GM12864 (cell line): ENCODE measurements at regions not wholly inside any gene's neighbourhood (a gene's known extent, or its start where the extent isn't known, plus 50 kb on each side); places are given as distances from the start of the nearest gene placed in this dataset.

Experiments used
- DNase-seq: peaks from one replicate; pipeline ENCODE4 v3.0.0-alpha.2; 2011; ENCODE audit warnings: low read depth
- H3K4me3 ChIP-seq: 2 replicates; pipeline ENCODE4 v1.5.1; 2011; ENCODE audit warnings: mild to moderate bottlenecking, low read depth, low read length, control low read depth
- TF ChIP-seq, protein P1 (sequence below): IDR thresholded peaks from 2 replicates; pipeline ENCODE4 v1.5.1; 2011; ENCODE audit warnings: low read depth, mild to moderate bottlenecking, moderate library complexity, low read length, control low read depth, inconsistent platforms; ENCODE audit errors: missing control alignments

DNA sequence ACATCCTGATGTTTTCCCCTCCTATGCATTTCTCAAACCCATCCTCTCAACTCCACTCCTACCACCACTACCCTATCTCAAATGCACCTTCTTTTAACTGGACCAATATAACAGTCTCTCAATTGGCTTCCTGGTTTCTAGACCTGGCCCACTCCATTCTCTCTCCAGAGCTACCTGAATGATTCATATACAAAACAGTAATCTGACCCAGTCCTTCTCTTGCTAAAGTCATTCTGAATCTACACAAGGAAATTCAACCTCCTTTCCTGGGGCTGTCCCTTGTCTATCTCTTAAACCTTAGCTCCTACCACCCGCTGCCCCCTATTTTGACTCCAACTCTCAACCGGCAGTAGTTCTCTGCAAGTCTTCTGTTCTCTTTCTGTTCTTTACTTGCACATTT is 97.2 kb downstream of the PCSK1 start:
- H3K4me3 ChIP-seq = no peak overlapping the region
- DNase-seq = no peak

DNA sequence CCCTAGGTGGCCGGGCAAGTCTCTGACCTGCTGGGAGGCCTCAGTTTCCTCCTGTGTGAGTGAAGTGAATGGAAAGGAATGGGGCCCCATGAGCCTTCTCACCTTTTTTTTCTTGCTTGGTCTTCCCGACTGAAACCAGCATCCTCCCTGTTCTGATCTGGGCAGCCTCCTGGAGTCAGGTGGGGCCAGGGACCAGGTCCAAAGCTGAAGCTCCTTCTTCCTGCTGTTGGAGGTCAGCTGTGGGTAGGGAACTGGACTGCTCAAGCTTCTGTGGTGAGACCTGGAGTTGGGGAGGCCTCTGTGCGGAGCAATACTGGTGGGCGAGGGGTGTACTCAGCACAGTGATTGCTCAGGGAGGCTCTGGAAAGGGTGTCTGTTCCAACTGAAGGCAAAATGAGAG is 99.7 kb downstream of the PCSK1 start:
- no peak overlapping the region for H3K4me3 ChIP-seq
- TF ChIP-seq, protein P1, sequence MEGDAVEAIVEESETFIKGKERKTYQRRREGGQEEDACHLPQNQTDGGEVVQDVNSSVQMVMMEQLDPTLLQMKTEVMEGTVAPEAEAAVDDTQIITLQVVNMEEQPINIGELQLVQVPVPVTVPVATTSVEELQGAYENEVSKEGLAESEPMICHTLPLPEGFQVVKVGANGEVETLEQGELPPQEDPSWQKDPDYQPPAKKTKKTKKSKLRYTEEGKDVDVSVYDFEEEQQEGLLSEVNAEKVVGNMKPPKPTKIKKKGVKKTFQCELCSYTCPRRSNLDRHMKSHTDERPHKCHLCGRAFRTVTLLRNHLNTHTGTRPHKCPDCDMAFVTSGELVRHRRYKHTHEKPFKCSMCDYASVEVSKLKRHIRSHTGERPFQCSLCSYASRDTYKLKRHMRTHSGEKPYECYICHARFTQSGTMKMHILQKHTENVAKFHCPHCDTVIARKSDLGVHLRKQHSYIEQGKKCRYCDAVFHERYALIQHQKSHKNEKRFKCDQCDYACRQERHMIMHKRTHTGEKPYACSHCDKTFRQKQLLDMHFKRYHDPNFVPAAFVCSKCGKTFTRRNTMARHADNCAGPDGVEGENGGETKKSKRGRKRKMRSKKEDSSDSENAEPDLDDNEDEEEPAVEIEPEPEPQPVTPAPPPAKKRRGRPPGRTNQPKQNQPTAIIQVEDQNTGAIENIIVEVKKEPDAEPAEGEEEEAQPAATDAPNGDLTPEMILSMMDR = no peak
- DNase-seq = no peak

More for the DNA sequence above, 97.2 kb downstream of the PCSK1 start:
- TF ChIP-seq, protein P1 = no peak

DNA sequence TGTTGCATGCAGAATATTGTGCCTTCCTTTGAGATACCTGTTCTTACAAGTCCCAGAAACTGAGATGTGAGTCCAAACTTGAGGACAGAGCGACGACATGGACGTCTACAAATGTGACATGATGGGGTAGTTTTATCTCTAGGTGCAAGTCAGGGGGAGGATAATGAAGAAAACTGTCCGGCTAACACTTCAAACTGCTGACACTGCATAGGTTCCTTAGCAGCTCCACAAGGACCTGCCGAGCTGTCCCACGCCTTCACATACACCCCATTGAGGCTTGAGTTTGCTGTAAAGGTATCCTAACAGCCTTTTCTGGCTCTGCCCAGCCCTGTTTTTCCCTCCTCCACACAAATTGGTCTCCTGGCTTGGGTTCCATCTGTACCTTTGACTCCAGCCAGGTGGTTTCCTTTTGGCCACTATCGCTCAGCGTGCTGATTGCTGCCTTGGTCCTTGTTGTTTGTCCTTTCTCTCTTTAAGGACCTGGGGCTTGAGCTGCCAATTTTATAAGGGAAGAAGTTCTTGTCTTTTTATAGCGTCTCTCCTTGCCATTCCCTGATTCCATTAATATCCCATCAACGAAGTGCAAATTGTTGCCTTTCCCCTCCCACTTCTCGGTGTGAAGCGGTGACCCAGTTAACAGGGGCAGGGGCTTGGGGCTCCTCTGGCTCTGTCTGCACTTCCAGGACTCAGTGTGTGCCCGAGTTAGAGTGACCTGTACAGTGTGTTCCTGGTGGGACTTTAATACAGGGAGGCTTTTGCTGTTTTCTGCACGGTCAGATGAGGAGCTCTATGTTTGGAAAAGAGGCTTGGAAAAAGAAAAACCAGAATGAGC is 100.3 kb downstream of the PCSK1 start:
- no peak for DNase-seq
- TF ChIP-seq, protein P1 = no peak
- H3K4me3 ChIP-seq = no peak overlapping the region

DNA sequence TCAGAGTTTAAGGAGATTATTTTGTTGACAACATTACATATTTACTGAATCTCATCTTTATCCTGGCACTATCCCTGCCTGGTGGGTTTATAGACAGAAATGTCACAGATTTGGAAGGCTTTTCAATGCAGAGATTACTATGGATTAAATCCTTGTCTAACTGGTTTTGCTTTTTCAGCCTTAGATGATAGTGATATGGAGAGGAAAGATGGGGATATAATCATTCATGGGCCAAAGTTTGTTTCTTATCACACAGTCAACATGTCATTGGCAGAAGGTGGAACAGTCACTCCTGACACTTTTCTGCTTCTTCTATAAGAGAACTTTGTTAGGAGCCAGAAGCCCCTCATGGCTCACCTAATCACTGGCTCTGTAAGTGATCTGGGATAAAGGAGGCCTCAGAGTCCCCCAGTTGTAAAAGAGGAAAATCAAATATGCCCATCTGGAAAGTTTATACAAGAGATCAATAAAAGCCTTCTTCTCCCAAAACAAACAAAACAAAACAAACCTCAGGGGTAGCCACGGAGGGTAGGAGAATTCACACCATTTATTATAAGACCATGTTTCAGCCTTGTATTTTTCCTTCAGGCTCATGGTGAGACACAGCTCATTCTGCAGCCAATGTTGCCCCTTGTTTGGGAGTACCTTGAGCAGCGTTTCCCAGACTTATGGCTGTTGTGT is 101.2 kb downstream of the PCSK1 start:
- no peak for DNase-seq
- no peak overlapping the region for H3K4me3 ChIP-seq
- TF ChIP-seq, protein P1 = no peak

DNA sequence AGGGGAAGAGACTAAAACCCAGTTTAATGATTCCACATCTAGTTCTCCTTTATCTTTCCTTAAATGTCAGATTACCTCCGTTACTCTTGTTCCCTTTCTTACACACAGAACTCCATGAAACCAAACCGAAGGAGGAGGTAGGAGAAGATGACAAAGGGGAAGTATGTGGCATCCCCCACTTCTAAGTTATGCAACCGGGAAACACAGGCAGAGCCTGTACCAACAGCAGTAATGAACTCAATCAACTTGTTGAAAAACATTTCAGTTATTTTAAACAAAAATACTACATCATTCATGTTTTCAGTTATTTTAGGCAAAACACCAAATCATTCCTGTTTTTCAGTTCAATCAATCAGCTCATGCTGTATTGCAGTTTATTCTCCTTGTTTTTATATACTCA is 101.8 kb downstream of the PCSK1 start:
- DNase-seq = no peak
- H3K4me3 ChIP-seq = no peak overlapping the region
- TF ChIP-seq, protein P1 = no peak

DNA sequence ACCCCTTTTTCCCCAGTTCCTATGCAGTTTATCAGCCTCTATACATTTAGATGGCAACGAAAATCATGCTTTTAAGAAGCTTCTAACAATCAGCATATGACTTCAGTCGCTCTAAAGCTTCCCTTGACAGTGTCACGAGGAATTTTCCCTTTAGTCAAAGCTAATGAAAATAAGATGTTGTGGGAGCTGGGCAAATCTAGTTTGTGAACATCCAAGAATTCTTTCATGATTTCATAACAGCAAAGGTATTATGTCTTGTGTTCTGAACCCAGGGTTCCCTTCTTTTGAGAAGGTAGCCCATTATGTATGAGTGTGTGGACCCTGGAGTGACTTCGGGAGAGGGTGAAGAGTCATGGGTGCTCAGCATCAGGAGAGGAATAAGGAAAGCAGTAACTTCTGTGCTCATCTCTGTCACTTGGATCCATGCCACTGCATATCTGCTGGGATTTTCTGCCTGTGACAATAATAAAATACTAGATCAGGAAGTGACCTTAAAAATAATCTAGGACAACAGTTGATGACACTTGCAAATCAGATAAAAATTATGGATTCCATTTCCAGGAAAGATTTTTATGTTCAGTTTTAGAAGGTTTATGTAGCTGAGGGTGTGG is 102.4 kb downstream of the PCSK1 start:
- H3K4me3 ChIP-seq = no peak overlapping the region
- TF ChIP-seq, protein P1 = no peak
- no peak for DNase-seq
